T-helper 2 cell treated with Interferon-gamma antibody and Interleukin-4, amounts not matched to agents 100 ng/mL and 5 ng/mL, for 36 hours (primary cell): ENCODE measurements at regions not wholly inside any gene's neighbourhood (a gene's known extent, or its start where the extent isn't known, plus 50 kb on each side); places are given as distances from the start of the nearest gene placed in this dataset.
"Not testable (repeated sequence)": the region's sequence is repeated elsewhere in the genome, so short reads cannot be mapped to it uniquely, and the experiment has no call there.

ENCODE experiments used
- intact Hi-C: fragments of 100-400 bp; cut with micrococcal nuclease; formaldehyde crosslinking; loops from one replicate; pipeline ENCODE4 v1.15.1; 2023

- intact Hi-C loops, result no loop called here
Observed at GRCh38 chr4:127015667-127016117, 617.1 kb upstream of the INTU start.

DNA sequence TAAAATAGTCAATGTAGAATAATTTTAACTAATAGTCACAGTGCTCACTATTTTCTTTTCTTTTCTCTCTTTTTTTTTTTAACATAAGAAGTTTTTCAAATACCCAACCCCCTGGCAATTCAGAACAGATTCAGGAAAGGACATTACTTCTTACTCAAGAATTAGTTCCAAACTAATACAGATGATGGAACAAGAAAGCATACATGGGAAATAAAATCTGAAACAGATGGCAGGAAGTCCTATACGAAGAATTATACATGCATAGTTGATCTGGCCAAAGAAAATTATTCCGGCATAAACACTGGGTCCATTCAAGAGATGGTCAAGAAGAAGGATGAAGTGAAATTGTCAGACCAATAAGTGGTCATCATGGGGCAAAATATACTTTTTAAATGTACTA, 614.4 kb upstream of the INTU start:
- intact Hi-C loops, result no loop called here

- intact Hi-C loops, result not testable (repeated sequence)
Observed at GRCh38 chr4:127020831-127021230, 611.9 kb upstream of the INTU start.

DNA sequence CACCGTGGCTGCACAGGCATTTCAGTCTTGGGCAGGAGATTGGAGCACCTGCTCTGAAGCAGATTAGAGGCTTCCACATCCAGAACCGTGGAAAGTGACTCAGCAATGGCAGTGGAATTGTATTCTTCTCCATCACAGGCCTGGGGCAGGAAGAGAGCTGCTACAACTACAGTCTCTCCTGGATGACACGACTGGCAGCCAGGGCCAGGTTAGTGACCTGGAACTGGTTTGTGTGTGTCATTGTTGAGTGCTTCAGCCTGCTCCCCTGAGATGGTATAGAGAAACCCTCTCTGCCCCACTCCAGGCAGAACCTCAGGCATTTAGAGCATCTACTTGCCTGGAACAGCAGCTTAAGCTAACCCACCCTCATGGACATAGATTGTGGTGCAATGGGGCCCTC, 596.5 kb upstream of the INTU start:
- intact Hi-C loops, result no loop called here

GRCh38 chr4:127045861-127046260, 586.9 kb upstream of the INTU start:
- intact Hi-C loops, result no loop called here

GRCh38 chr4:127047930-127048329, 584.8 kb upstream of the INTU start:
- intact Hi-C loops, result no loop called here

DNA sequence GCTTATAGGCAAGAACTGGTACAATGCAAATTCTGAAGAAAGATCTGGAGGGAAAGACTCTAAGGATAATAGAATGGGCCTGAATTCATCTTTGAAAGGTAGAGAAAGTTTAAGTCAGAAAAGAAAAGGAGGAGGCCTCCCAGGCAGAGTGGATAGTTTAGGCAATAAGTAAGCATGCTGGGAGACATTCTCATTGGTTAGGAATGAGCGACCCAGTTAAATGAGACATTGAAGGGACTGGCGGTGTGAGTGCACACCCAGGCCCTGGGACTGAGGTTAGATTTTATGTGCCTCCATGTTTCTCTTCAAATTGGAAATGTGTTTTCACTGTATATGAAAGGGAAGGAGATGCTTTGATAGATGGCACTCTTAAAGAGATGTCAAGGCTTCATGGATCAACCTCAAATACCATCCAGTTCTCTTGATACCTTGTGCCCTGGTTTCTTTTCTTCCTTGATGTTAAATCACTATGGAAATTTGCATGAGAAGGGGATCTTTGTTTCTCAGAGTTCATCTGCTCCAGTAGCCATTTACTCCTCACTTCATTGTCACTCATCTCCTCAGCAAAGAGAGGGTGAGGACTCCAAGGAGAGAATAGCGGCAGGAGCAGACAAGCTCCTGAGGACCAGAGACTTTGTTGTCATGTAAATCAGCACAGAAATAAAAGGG, 584.2 kb upstream of the INTU start:
- intact Hi-C loops, result no loop called here

GRCh38 chr4:127049526-127049925, 583.2 kb upstream of the INTU start:
- intact Hi-C loops, result no loop called here

GRCh38 chr4:127052742-127053141, 580.0 kb upstream of the INTU start:
- intact Hi-C loops, result no loop called here

DNA sequence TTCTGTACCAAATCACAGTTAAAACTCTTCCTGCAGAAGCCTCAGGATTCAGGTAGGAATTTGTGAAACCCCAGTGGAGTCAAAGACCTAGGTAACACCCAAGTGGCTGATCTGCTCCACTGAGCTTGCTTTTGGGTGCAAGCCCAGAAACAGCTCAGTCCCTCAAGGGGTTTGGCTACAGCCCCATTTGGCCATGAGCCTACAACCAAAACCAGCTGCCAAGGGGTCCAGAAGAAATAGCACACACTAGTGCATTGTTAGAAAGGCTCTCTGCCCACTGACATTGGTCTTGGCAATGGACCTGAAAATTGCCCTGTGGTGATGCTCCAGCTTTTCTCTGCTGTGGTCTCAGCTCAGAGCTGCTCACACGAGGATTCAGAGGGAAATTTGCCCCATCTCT, 577.4 kb upstream of the INTU start:
- intact Hi-C loops, result no loop called here

- intact Hi-C loops, result no loop called here
Observed at GRCh38 chr4:127069675-127070074, 563.1 kb upstream of the INTU start.

DNA sequence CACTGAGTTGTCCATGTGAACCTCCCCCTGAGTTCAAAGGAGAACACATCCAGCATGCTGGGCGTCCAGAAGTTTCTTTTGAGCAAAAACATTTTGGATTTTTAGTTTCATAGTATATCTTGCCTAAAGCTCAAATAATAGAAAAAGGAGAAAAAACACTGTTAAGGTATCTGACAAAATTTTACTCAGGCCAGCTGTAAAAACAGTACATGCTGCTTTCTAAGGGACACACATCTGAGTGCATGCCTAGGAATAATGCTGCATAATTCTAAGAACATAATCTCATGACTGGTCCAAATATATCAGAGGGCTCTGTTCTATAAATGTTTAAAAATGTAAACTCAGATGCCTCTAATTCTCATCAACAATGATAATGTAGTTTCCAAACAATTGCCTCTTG, 561.3 kb upstream of the INTU start:
- intact Hi-C loops, result no loop called here

GRCh38 chr4:127080141-127080540, 552.6 kb upstream of the INTU start:
- intact Hi-C loops, result no loop called here

DNA sequence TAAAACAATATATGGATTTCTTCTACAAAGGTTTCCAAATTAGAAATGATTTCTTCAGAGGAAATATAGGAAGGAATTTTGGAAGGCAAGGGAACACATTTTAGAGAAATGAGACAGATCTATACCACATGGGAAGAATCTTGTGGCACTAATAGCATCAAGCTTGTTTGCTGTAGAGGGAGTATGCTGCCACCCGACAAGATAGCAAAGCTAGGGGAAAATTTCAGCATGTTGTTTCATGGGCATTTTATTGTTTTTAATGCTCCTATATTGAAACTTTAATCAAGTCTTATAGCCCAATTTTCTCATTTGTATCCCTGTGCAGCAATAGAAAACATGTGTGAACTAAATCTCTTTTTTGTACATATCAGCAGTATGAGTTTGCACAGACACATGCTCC, 551.7 kb upstream of the INTU start:
- intact Hi-C loops, result no loop called here

DNA sequence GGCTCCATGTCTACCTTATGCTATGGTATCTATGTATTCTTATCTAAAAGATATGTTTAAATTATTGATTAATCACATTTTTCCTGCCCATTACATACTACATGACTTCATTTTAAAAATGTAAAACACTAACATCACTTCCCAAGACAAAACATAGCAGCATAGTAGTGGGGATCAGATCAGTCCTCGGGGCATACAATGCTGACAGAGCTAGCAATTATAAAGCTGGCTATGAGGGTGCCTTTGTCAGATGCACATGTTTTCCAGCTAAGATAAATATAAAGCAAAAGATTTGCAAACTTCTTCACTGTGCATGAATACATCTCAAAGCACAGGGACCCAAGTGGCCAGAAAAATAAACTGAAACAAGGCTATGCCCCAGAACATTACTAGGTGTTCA, 549.8 kb upstream of the INTU start:
- intact Hi-C loops, result no loop called here

- intact Hi-C loops, result no loop called here
Observed at GRCh38 chr4:127084666-127085065, 548.1 kb upstream of the INTU start.

- intact Hi-C loops, result no loop called here
Observed at GRCh38 chr4:127097061-127097460, 535.7 kb upstream of the INTU start.

GRCh38 chr4:127102361-127102760, 530.4 kb upstream of the INTU start:
- intact Hi-C loops, result no loop called here

GRCh38 chr4:127103681-127104115, 529.1 kb upstream of the INTU start:
- intact Hi-C loops, result no loop called here

DNA sequence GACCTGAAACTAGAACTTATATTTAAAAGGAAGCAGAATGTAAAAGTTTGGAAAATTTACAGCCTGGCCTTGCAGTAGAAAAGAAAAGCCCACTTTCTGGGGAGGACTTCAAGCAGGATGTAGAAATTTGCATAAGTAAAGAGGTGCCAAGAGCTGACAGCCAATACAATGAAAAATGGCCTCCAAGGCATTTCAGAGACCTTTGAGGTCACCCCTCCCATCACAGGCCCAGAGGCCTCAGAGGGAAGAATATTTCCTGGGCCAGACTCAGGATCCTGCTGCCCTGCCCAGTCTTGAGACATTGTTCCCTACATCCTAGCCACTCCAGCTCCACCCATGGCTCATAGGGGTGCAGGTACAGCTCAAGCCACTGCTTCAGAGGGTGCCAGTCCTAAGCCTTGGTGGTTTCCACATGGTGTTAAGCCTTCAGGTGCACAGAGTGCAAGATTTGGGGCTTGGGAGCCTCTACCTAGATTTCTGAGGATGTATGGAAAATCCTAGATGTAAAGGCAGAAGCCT, 518.9 kb upstream of the INTU start:
- intact Hi-C loops, result no loop called here

DNA sequence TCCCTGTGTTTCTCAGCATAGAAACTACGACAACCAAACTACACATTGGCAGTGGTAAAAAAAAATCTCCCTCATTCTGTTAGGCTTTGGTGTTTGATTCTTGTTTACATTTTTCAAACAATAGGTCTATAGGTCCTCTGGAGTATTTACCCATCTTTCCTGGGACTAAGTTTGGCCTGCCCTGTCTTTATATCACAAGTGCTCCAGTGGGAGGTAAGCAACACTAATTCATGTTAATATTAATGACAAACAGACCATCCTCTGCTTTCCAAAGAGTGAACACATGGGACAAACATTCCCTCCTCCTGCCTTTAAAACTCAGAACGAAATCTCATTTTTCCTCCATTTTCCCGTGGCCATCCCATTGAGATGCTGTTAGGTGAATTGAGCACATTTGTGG, 514.1 kb upstream of the INTU start:
- intact Hi-C loops, result no loop called here

DNA sequence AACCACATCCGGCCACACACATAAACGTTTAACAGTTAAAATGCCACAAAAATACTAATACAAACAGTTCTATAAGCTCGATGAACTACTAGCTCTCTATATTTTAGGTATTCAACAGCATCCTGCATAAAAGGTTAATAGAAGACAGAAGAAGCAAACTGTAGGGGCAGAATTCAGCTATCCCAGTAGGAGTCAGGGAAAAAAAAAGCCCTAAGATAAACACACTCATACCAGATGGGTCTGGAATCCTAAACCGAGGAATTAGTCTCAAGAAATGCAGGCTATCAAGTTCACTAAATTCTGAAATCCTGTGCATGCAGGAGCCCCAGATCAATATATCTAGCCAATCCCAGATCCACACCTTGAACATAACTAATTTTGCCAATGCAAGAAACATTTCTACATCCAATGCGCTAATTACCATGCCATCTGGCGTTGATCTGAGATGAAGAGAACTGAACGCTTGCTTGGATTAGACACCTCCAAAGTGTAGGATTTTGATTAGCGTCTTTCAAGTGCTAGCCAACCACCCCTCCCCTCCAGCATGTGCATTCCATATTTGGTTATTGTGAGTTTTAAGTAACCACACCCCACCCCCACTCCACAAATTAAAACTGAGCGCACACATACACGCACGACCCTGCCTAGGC, 512.2 kb upstream of the INTU start:
- intact Hi-C loops, result no loop called here

DNA sequence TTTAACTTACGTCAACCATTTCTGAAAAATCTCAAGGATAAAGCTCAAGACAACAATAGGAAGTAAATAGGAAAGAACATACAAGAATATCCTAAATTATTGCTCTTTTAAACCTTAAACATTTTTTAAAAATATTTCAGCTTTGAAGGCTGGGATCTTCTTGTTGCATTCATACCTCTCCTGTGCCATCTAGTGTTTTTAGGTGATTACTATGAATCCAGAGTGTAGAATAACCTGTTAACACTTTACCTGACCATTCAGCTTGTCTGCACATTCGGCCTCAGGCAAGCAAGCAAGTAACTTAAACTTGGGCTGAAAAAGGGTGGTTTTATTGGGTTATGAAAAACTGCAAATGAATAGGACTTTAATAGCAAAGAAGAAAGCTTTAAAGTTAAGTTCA, 507.8 kb upstream of the INTU start:
- intact Hi-C loops, result no loop called here
